GM18520 (cell line): ENCODE measurements at regions not wholly inside any gene's neighbourhood (a gene's known extent, or its start where the extent isn't known, plus 50 kb on each side); places are given as distances from the start of the nearest gene placed in this dataset.

Experiments used
- ATAC-seq: cut with Tn5 transposase; IDR thresholded peaks from one replicate; pipeline ENCODE4 v1.9.1; 2021; ENCODE audit not compliant: unreplicated experiment

- ATAC-seq: no peak
Measured at GRCh38 chrX:114332766-114333165, 251.1 kb upstream of the HTR2C start.

- no peak for ATAC-seq
Measured at GRCh38 chrX:114334473-114334982, 249.4 kb upstream of the HTR2C start.

DNA sequence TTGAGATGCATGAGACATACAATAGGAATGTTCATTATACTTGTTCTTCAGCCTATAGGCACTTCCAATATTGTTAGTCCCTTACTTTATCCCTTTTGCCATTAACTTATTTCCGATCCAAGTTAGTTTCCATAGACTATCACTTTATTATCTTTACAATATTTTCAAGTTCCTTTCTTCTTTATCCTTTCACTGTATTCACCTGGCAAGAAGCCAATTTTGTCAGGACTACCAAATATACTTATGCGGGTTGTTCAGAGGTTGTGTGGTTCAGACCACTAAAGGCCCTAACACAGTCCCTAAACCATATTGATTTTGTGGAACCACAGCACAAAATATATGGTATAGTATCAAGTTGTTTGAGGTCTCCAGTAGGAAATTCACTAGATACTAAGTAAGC is 245.0 kb upstream of the HTR2C start:
- ATAC-seq: no peak

GRCh38 chrX:114344756-114345349 is 239.0 kb upstream of the HTR2C start:
- peak; percentile 65 for ATAC-seq

GRCh38 chrX:114361076-114361725 is 222.7 kb upstream of the HTR2C start:
- ATAC-seq: no peak

- ATAC-seq: no peak
Measured at GRCh38 chrX:114363346-114363745, 220.5 kb upstream of the HTR2C start.

DNA sequence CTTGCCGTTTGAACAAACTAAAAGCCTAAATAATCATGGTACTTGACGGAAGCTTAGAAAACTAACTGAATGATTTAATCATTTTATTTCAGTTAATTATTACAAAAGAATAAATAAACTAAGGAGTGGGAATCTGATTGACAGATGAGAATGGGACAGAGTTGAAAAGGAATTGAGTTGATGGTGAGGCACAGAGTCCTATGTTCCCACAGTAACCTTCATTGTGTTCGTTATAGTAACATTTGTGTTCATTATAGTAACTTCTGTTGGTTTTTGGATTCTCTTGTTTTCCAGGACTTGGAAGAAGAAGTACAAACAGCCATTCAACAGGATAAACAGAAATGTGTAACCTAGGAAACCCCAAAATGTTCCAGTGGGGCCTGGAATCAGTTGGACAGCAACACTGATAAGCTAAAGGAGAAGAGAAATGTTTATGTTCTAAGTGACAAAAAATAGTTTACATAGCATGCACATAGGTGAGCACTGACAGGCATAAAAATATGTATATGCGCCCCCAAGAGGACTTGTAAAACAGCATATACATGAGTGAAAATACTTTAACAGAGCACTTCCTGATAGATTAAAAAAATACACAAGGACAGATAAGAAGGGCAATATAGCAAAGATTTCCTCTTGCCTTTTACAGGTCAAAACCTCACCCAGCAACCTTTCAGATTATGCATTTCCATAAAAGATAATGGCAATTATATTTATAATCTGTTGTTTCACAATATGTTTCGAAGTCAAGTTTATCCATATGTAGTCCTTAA is 218.6 kb upstream of the HTR2C start:
- ATAC-seq: no peak

- ATAC-seq: no peak
Measured at GRCh38 chrX:114372937-114373336, 210.9 kb upstream of the HTR2C start.

- no peak for ATAC-seq
Measured at GRCh38 chrX:114390251-114390796, 193.6 kb upstream of the HTR2C start.
